HepG2 (cell line): ENCODE measurements at regions not wholly inside any gene's neighbourhood (a gene's known extent, or its start where the extent isn't known, plus 50 kb on each side); places are given as distances from the start of the nearest gene placed in this dataset.

Experiments
- ATAC-seq: fragments of 200-7000 bp; cut with Tn5 transposase; 3 replicates; pipeline ENCODE4 v1.9.1; 2020; ENCODE audit warnings: mild to moderate bottlenecking, moderate library complexity
- BruUV-seq: library from RNA; stranded (reverse); fragments of 400-500 nt; replicated peaks from 2 replicates; lab custom pipeline; 2021; lab: Mats Ljungman, UMichigan
- CTCF ChIA-PET: fragments of 300-600 bp; formaldehyde crosslinking; extraction: SDS; loops from one replicate; lab custom pipeline; 2021; ENCODE audit warnings: low total read pairs, inconsistent platforms, low intra/inter-chr PET ratio; lab: Yijun Ruan, JAX
- POLR2A ChIA-PET: fragments of 350-600 bp; sonication (Branson Sonifier 250); formaldehyde crosslinking; loops from one replicate; lab custom pipeline; 2020; ENCODE audit warnings: antibody characterized with exemption, inconsistent platforms; lab: Yijun Ruan, JAX
- DNase-seq: peaks from one replicate; pipeline ENCODE4 v3.0.0-alpha.2; 2015; ENCODE audit warnings: low spot score
- FAIRE-seq: peaks from 3 replicates; lab custom pipeline; 2011; peaks lifted over from hg19 to GRCh38; lab: Jason Lieb, UNC
- H2AFZ ChIP-seq: one replicate; pipeline ENCODE4 v1.6.1; 2011; ENCODE audit warnings: low read length, inconsistent platforms
- H3K27ac ChIP-seq: fragments of 300-600 bp; 3 replicates; pipeline ENCODE4 v1.8.0; 2011; ENCODE audit warnings: mixed run types, mild to moderate bottlenecking, mixed read lengths, low read length, inconsistent platforms; ENCODE audit not compliant: insufficient read depth; ENCODE audit errors: extremely low read length
- H3K27me3 ChIP-seq, 2 experiments: fragments of 200-600 bp in 1 of 2; 2 replicates in 1 of 2; 3 replicates in 1 of 2; pipeline versions ENCODE4 v1.6.0 to v1.8.0; 2011; ENCODE audit warnings: low read length in 2 of 2, mild to moderate bottlenecking in 2 of 2, moderate library complexity in 2 of 2, inconsistent platforms in 1 of 2; ENCODE audit not compliant: insufficient read depth in 2 of 2, control insufficient read depth in 1 of 2
- H3K36me3 ChIP-seq, 2 experiments: fragments of 200-600 bp in 1 of 2; replicated peaks in 1 of 2; 2 replicates in 1 of 2; 3 replicates in 1 of 2; pipeline versions ENCODE4 v1.5.1 to v1.8.0; 2011; ENCODE audit warnings: low read length in 2 of 2, inconsistent platforms in 1 of 2; ENCODE audit not compliant: insufficient read depth in 2 of 2, control insufficient read depth in 1 of 2
- H3K4me1 ChIP-seq: 2 replicates; pipeline ENCODE4 v1.5.1; 2012; ENCODE audit warnings: low read length, inconsistent platforms; ENCODE audit not compliant: insufficient read depth
- H3K4me2 ChIP-seq: 2 replicates; pipeline ENCODE4 v1.6.0; 2011; ENCODE audit warnings: low read depth, low read length, inconsistent platforms
- H3K4me3 ChIP-seq, 3 experiments: fragments of 200-600 bp in 1 of 3; sonication (generic), shearing (Covaris generic) in 1 of 3; replicated peaks in 1 of 3; 2 replicates each; pipeline ENCODE4 v1.5.1; 2011 to 2016; ENCODE audit warnings: low read length in 3 of 3, inconsistent platforms in 2 of 3, low read depth in 2 of 3, mild to moderate bottlenecking in 2 of 3, control low read depth in 1 of 3, mixed read lengths in 1 of 3; ENCODE audit not compliant: insufficient read depth in 1 of 3
- H3K79me2 ChIP-seq: one replicate; pipeline ENCODE4 v1.6.1; 2011; ENCODE audit warnings: low read length, inconsistent platforms; ENCODE audit not compliant: insufficient read depth
- H3K9ac ChIP-seq: 2 replicates; pipeline ENCODE4 v1.6.0; 2011; ENCODE audit warnings: mild to moderate bottlenecking, low read depth, low read length, inconsistent platforms; ENCODE audit not compliant: insufficient read depth
- H3K9me3 ChIP-seq: 2 replicates; pipeline ENCODE4 v1.5.1; 2012; ENCODE audit warnings: mild to moderate bottlenecking, low read length
- H4K20me1 ChIP-seq: 2 replicates; pipeline ENCODE4 v1.6.0; 2011; ENCODE audit warnings: inconsistent platforms, mild to moderate bottlenecking, low read length, moderate library complexity; ENCODE audit not compliant: insufficient read depth
- FIP1L1 ChIP-seq: fragments of 200-400 bp; formaldehyde crosslinking; IDR thresholded peaks from 2 replicates; pipeline ENCODE4 v1.6.1; 2018; ENCODE audit warnings: low read depth, mild to moderate bottlenecking, low read length, moderate library complexity, borderline replicate concordance; ENCODE audit not compliant: insufficient read depth
- TCF7L2 ChIP-seq: IDR thresholded peaks from 2 replicates; pipeline ENCODE4 v1.6.1; 2011; ENCODE audit warnings: mild to moderate bottlenecking, low read depth, low read length, moderate library complexity
- XBP1 ChIP-seq: sonication (generic); formaldehyde crosslinking; IDR thresholded peaks from 2 replicates; pipeline ENCODE4 v1.5.0; 2020; ENCODE audit warnings: missing genetic modification reagents
- ZC3H4 ChIP-seq: sonication (generic); formaldehyde crosslinking; IDR thresholded peaks from 2 replicates; pipeline ENCODE4 v1.4.0; 2020; ENCODE audit warnings: missing genetic modification reagents, borderline replicate concordance
- ZNF383 ChIP-seq: sonication (generic); formaldehyde crosslinking; IDR thresholded peaks from 2 replicates; pipeline ENCODE4 v1.4.0; 2020; ENCODE audit warnings: missing genetic modification reagents, mild to moderate bottlenecking, borderline replicate concordance
- ZNF780A ChIP-seq: sonication (generic); formaldehyde crosslinking; IDR thresholded peaks from 2 replicates; pipeline ENCODE4 v1.8.0; 2022; ENCODE audit warnings: mild to moderate bottlenecking, missing genetic modification reagents, moderate library complexity
- ZSCAN25 ChIP-seq: sonication (generic); formaldehyde crosslinking; IDR thresholded peaks from 2 replicates; pipeline ENCODE4 v1.8.0; 2022; ENCODE audit warnings: mild to moderate bottlenecking, missing genetic modification reagents
- WGBS: methylation state at CpG from one replicate; pipeline ENCODE4 v1.1.6; 2017; ENCODE audit warnings: low lambda C conversion rate; 5-methylcytosine and 5-hydroxymethylcytosine counted together
- in situ Hi-C: cut with HindIII; loops from 2 replicates; pipeline ENCODE4 v1.10.0; 2017; ENCODE audit warnings: low pct_unique_long_range_greater_than_20kb; ENCODE audit not compliant: extremely low pct_ligation_motif_present
- intact Hi-C: fragments of 100-400 bp; cut with micrococcal nuclease; formaldehyde crosslinking; loops from one replicate; pipeline ENCODE4 v1.10.0; 2022; ENCODE audit not compliant: unreplicated experiment
- TF ChIP-seq, protein P1 (sequence below): sonication (generic); formaldehyde crosslinking; IDR thresholded peaks from 2 replicates; pipeline ENCODE4 v1.4.0; 2020; ENCODE audit warnings: mild to moderate bottlenecking, missing genetic modification reagents
- TF ChIP-seq, protein P2 (sequence below): sonication (generic); formaldehyde crosslinking; IDR thresholded peaks from 2 replicates; pipeline ENCODE4 v1.8.0; 2022; ENCODE audit warnings: missing genetic modification reagents, mild to moderate bottlenecking, inconsistent platforms, borderline replicate concordance
- TF ChIP-seq, protein P3 (sequence below), 2 experiments: IDR thresholded peaks; 2 replicates each; pipeline ENCODE4 v1.6.1; 2011 to 2012; ENCODE audit warnings: low read length in 2 of 2, borderline replicate concordance in 1 of 2, low read depth in 1 of 2, mild to moderate bottlenecking in 1 of 2, moderate library complexity in 1 of 2
- TF ChIP-seq, protein P4 (sequence below): sonication (generic); formaldehyde crosslinking; IDR thresholded peaks from 2 replicates; pipeline ENCODE4 v1.4.0; 2020; ENCODE audit warnings: low read depth, mild to moderate bottlenecking, missing genetic modification reagents
- TF ChIP-seq, protein P5 (sequence below): sonication (generic); formaldehyde crosslinking; conservative IDR thresholded peaks from 2 replicates; pipeline ENCODE4 v1.4.0; 2020; ENCODE audit warnings: mild to moderate bottlenecking, missing genetic modification reagents, moderate library complexity

DNA sequence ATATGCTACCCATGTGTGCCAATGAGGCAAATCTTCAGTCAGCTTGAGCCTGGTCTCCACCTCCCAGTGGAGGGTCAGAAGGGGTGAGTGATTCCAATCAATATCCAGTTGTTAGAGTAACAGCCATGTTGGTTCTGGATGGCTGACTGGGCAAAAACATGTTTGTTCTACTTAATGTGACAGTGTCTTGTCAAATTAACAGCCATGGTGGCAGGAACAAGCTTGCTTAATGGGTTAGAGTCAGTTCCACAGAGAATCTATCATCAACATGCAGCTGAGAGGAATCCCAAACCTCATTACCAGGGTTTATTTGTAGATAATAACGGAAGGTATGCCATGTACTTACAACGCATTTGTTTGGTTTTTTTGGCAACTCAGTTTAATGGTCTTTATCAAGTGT lies 133.2 kb downstream of the SLC17A6 start:
- DNase-seq = no peak
- intact Hi-C loops (no loop called here), in situ Hi-C loops (no loop called here)
- Histone ChIP-seq H2AFZ (no peak overlapping the region), H3K4me3 (no peak overlapping the region), H3K9ac (no peak overlapping the region), H4K20me1 (no peaks in the 10 kb centered on the region), H3K4me2 (no peak overlapping the region), H3K36me3 (no peaks in the 10 kb centered on the region), H3K79me2 (no peaks in the 10 kb centered on the region), H3K9me3 (no peaks in the 10 kb centered on the region), H3K4me1 (no peaks in the 10 kb centered on the region), H3K27ac (no peak overlapping the region), H3K27me3 (no peaks in the 10 kb centered on the region)
- FAIRE-seq = no peak
- no TSS peak for BruUV-seq
- ChIA-PET POLR2A (no interaction called here), CTCF (no interaction called here)
- ATAC-seq = no peak
- WGBS = 0% methylated on average over 2 of the region's 2 CpGs
- TF ChIP-seq, protein P1, sequence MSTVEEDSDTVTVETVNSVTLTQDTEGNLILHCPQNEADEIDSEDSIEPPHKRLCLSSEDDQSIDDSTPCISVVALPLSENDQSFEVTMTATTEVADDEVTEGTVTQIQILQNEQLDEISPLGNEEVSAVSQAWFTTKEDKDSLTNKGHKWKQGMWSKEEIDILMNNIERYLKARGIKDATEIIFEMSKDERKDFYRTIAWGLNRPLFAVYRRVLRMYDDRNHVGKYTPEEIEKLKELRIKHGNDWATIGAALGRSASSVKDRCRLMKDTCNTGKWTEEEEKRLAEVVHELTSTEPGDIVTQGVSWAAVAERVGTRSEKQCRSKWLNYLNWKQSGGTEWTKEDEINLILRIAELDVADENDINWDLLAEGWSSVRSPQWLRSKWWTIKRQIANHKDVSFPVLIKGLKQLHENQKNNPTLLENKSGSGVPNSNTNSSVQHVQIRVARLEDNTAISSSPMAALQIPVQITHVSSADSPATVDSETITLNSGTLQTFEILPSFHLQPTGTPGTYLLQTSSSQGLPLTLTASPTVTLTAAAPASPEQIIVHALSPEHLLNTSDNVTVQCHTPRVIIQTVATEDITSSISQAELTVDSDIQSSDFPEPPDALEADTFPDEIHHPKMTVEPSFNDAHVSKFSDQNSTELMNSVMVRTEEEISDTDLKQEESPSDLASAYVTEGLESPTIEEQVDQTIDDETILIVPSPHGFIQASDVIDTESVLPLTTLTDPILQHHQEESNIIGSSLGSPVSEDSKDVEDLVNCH = no peak
- TF ChIP-seq, protein P2, sequence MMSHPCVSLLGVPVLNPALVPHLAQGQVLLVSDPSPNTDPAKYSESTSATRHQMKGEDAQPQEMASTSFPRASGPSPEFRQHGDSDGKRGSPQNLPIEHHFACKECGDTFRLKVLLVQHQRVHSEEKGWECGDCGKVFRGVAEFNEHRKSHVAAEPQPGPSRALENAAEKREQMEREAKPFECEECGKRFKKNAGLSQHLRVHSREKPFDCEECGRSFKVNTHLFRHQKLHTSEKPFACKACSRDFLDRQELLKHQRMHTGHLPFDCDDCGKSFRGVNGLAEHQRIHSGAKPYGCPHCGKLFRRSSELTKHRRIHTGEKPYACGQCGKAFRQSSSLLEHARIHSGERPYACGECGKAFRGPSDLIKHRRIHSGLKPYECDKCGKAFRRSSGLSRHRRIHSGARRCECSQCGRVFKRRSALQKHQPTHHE (CRISPR knock-in tag) = no peak
- TF ChIP-seq XBP1 (no peak), ZNF780A (CRISPR knock-in tag) (no peak), ZSCAN25 (CRISPR knock-in tag) (no peak), ZC3H4 (CRISPR knock-in tag) (no peak), TCF7L2 (no peak), ZNF383 (CRISPR knock-in tag) (no peak), FIP1L1 (no peak)
- TF ChIP-seq, protein P3, sequence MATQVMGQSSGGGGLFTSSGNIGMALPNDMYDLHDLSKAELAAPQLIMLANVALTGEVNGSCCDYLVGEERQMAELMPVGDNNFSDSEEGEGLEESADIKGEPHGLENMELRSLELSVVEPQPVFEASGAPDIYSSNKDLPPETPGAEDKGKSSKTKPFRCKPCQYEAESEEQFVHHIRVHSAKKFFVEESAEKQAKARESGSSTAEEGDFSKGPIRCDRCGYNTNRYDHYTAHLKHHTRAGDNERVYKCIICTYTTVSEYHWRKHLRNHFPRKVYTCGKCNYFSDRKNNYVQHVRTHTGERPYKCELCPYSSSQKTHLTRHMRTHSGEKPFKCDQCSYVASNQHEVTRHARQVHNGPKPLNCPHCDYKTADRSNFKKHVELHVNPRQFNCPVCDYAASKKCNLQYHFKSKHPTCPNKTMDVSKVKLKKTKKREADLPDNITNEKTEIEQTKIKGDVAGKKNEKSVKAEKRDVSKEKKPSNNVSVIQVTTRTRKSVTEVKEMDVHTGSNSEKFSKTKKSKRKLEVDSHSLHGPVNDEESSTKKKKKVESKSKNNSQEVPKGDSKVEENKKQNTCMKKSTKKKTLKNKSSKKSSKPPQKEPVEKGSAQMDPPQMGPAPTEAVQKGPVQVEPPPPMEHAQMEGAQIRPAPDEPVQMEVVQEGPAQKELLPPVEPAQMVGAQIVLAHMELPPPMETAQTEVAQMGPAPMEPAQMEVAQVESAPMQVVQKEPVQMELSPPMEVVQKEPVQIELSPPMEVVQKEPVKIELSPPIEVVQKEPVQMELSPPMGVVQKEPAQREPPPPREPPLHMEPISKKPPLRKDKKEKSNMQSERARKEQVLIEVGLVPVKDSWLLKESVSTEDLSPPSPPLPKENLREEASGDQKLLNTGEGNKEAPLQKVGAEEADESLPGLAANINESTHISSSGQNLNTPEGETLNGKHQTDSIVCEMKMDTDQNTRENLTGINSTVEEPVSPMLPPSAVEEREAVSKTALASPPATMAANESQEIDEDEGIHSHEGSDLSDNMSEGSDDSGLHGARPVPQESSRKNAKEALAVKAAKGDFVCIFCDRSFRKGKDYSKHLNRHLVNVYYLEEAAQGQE (IDR thresholded peaks at IDR 0.05; ENCODE audit: borderline replicate concordance in 1 of 2, low read depth in 1 of 2, low read length in 2 of 2) = no peak
- TF ChIP-seq, protein P4, sequence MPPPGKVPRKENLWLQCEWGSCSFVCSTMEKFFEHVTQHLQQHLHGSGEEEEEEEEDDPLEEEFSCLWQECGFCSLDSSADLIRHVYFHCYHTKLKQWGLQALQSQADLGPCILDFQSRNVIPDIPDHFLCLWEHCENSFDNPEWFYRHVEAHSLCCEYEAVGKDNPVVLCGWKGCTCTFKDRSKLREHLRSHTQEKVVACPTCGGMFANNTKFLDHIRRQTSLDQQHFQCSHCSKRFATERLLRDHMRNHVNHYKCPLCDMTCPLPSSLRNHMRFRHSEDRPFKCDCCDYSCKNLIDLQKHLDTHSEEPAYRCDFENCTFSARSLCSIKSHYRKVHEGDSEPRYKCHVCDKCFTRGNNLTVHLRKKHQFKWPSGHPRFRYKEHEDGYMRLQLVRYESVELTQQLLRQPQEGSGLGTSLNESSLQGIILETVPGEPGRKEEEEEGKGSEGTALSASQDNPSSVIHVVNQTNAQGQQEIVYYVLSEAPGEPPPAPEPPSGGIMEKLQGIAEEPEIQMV (CRISPR knock-in tag) = no peak
- TF ChIP-seq, protein P5, sequence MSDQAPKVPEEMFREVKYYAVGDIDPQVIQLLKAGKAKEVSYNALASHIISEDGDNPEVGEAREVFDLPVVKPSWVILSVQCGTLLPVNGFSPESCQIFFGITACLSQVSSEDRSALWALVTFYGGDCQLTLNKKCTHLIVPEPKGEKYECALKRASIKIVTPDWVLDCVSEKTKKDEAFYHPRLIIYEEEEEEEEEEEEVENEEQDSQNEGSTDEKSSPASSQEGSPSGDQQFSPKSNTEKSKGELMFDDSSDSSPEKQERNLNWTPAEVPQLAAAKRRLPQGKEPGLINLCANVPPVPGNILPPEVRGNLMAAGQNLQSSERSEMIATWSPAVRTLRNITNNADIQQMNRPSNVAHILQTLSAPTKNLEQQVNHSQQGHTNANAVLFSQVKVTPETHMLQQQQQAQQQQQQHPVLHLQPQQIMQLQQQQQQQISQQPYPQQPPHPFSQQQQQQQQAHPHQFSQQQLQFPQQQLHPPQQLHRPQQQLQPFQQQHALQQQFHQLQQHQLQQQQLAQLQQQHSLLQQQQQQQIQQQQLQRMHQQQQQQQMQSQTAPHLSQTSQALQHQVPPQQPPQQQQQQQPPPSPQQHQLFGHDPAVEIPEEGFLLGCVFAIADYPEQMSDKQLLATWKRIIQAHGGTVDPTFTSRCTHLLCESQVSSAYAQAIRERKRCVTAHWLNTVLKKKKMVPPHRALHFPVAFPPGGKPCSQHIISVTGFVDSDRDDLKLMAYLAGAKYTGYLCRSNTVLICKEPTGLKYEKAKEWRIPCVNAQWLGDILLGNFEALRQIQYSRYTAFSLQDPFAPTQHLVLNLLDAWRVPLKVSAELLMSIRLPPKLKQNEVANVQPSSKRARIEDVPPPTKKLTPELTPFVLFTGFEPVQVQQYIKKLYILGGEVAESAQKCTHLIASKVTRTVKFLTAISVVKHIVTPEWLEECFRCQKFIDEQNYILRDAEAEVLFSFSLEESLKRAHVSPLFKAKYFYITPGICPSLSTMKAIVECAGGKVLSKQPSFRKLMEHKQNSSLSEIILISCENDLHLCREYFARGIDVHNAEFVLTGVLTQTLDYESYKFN (CRISPR knock-in tag) = no peak
